Mesenchymal stem cell (in vitro differentiated cells and primary cell): ENCODE measurements at regions not wholly inside any gene's neighbourhood (a gene's known extent, or its start where the extent isn't known, plus 50 kb on each side); places are given as distances from the start of the nearest gene placed in this dataset.

ENCODE experiments used
- DNase-seq: peaks from one replicate; pipeline ENCODE4 v3.0.0-alpha.2; 2013
- H2AFZ ChIP-seq: one replicate; pipeline ENCODE4 v1.6.1; 2013; ENCODE audit warnings: low read depth, mild to moderate bottlenecking, control low read depth, inconsistent platforms, low read length, moderate library complexity
- H2AK5ac ChIP-seq: 2 replicates; pipeline ENCODE4 v1.6.1; 2013; ENCODE audit warnings: low read length, moderate library complexity, mild to moderate bottlenecking, inconsistent platforms; ENCODE audit not compliant: severe bottlenecking
- H2BK120ac ChIP-seq: one replicate; pipeline ENCODE4 v1.6.1; 2013; ENCODE audit warnings: low read depth, mild to moderate bottlenecking, inconsistent platforms, low read length, moderate library complexity
- H2BK12ac ChIP-seq, 2 experiments: one replicate each; pipeline ENCODE4 v1.6.1; 2013; ENCODE audit warnings: inconsistent platforms in 2 of 2, low read length in 2 of 2, mild to moderate bottlenecking in 2 of 2, moderate library complexity in 2 of 2, control low read depth in 1 of 2
- H2BK15ac ChIP-seq: one replicate; pipeline ENCODE4 v1.6.1; 2013; ENCODE audit warnings: mild to moderate bottlenecking, low read depth, inconsistent platforms; ENCODE audit not compliant: poor library complexity, severe bottlenecking
- H2BK5ac ChIP-seq: 2 replicates; pipeline ENCODE4 v1.6.1; 2013; ENCODE audit warnings: low read depth, mild to moderate bottlenecking, low read length, control low read depth, inconsistent platforms; ENCODE audit not compliant: poor library complexity, severe bottlenecking
- H3K14ac ChIP-seq, 2 experiments: one replicate each; pipeline ENCODE4 v1.6.1; 2013; ENCODE audit warnings: inconsistent platforms in 2 of 2, low read length in 2 of 2, control low read depth in 1 of 2, mild to moderate bottlenecking in 1 of 2, moderate library complexity in 1 of 2
- H3K18ac ChIP-seq, 2 experiments: one replicate each; pipeline ENCODE4 v1.6.1; 2013; ENCODE audit warnings: inconsistent platforms in 2 of 2, low read length in 2 of 2, control low read depth in 1 of 2, low read depth in 1 of 2, mild to moderate bottlenecking in 1 of 2
- H3K23ac ChIP-seq, 2 experiments: one replicate each; pipeline ENCODE4 v1.6.1; 2013; ENCODE audit warnings: inconsistent platforms in 2 of 2, low read length in 2 of 2, mild to moderate bottlenecking in 2 of 2, moderate library complexity in 2 of 2, control low read depth in 1 of 2
- H3K27ac ChIP-seq: 2 replicates; pipeline ENCODE4 v1.5.1; 2013; ENCODE audit warnings: mild to moderate bottlenecking, moderate library complexity, low read length, control low read depth, inconsistent platforms; ENCODE audit not compliant: poor library complexity, severe bottlenecking
- H3K27me3 ChIP-seq, 2 experiments: 2 replicates each; pipeline versions ENCODE4 v1.6.1 to v1.7.0; 2013; ENCODE audit warnings: low read length in 2 of 2, mild to moderate bottlenecking in 2 of 2, moderate library complexity in 2 of 2, control low read depth in 1 of 2, inconsistent platforms in 1 of 2; ENCODE audit not compliant: control insufficient read depth in 1 of 2, insufficient read depth in 1 of 2
- H3K36me3 ChIP-seq, 2 experiments: 2 replicates each; pipeline versions ENCODE4 v1.6.1 to v1.7.0; 2013; ENCODE audit warnings: low read length in 2 of 2, control low read depth in 1 of 2, inconsistent platforms in 1 of 2, low read depth in 1 of 2, mild to moderate bottlenecking in 1 of 2; ENCODE audit not compliant: insufficient read depth in 2 of 2, control insufficient read depth in 1 of 2
- H3K4ac ChIP-seq, 2 experiments: one replicate each; pipeline ENCODE4 v1.6.1; 2013; ENCODE audit warnings: inconsistent platforms in 2 of 2, low read length in 2 of 2, mild to moderate bottlenecking in 2 of 2, moderate library complexity in 2 of 2, control low read depth in 1 of 2, low read depth in 1 of 2
- H3K4me1 ChIP-seq: 2 replicates; pipeline ENCODE4 v1.6.1; 2013; ENCODE audit warnings: low read depth, low read length, control low read depth; ENCODE audit not compliant: control insufficient read depth, insufficient read depth
- H3K4me2 ChIP-seq: 2 replicates; pipeline ENCODE4 v1.6.1; 2013; ENCODE audit warnings: low read length, mild to moderate bottlenecking, inconsistent platforms; ENCODE audit not compliant: poor library complexity, severe bottlenecking
- H3K4me3 ChIP-seq, 2 experiments: 2 replicates each; pipeline versions ENCODE4 v1.5.1 to v1.7.0; 2013; ENCODE audit warnings: low read length in 2 of 2, mild to moderate bottlenecking in 2 of 2, control low read depth in 1 of 2, low read depth in 1 of 2; ENCODE audit not compliant: insufficient read depth in 1 of 2
- H3K79me1 ChIP-seq: replicated peaks from 2 replicates; pipeline ENCODE4 v1.6.1; 2013; ENCODE audit warnings: mild to moderate bottlenecking, control low read depth, low read length, inconsistent platforms; ENCODE audit not compliant: poor library complexity, severe bottlenecking
- H3K9ac ChIP-seq: 2 replicates; pipeline ENCODE4 v1.7.0; 2013; ENCODE audit warnings: mild to moderate bottlenecking, low read length, moderate library complexity
- H3K9me3 ChIP-seq: 2 replicates; pipeline ENCODE4 v1.7.0; 2013; ENCODE audit warnings: mild to moderate bottlenecking, low read length; ENCODE audit not compliant: control insufficient read depth
- H4K8ac ChIP-seq: one replicate; pipeline ENCODE4 v1.6.1; 2013; ENCODE audit warnings: inconsistent platforms, mild to moderate bottlenecking, low read length, moderate library complexity
- H4K91ac ChIP-seq: one replicate; pipeline ENCODE4 v1.6.1; 2013; ENCODE audit warnings: mild to moderate bottlenecking, low read length, inconsistent platforms
- WGBS: methylation state at CpG from one replicate; pipeline ENCODE4 v1.1.7; 2013; ENCODE audit warnings: mixed read lengths; 5-methylcytosine and 5-hydroxymethylcytosine counted together

GRCh38 chr15:73803806-73804205 is 50.7 kb upstream of the INSYN1 start:
- no peak overlapping the region for H3K4me2 ChIP-seq
- H3K9ac ChIP-seq, result no peak overlapping the region
- no peak overlapping the region for H3K4ac ChIP-seq
- no peak overlapping the region for H2BK120ac ChIP-seq
- peaks cover 26 to 41% of the 10 kb centered on the region in 2 experiments for H3K27me3 ChIP-seq
- H3K36me3 ChIP-seq, result no peaks in the 10 kb centered on the region
- no peaks in the 10 kb centered on the region for H3K9me3 ChIP-seq
- no peak overlapping the region for H2BK5ac ChIP-seq
- no peak overlapping the region for H3K18ac ChIP-seq
- H2AFZ ChIP-seq, result no peak overlapping the region
- peaks cover 21% of the 10 kb centered on the region for H3K4me1 ChIP-seq
- no peak overlapping the region for H3K4me3 ChIP-seq
- no peak overlapping the region for H4K91ac ChIP-seq
- no peaks in the 10 kb centered on the region for H3K79me1 ChIP-seq
- H2BK15ac ChIP-seq, result no peak overlapping the region
- no peak overlapping the region for H2AK5ac ChIP-seq
- H3K14ac ChIP-seq, result no peak overlapping the region
- no peak overlapping the region for H3K23ac ChIP-seq
- 91% methylated on average over 2 of the region's 2 CpGs for WGBS
- DNase-seq, result no peak
- H3K27ac ChIP-seq, result no peak overlapping the region
- no peak overlapping the region for H4K8ac ChIP-seq
- H2BK12ac ChIP-seq, result no peak overlapping the region

GRCh38 chr15:73805504-73806089 is 52.4 kb upstream of the INSYN1 start:
- over 99% methylated on average over 9 of the region's 9 CpGs for WGBS
- no peak overlapping the region for H3K4me3 ChIP-seq
- no peak overlapping the region for H3K27ac ChIP-seq
- peaks cover 40 to 58% of the 10 kb centered on the region in 2 experiments for H3K27me3 ChIP-seq
- no peaks in the 10 kb centered on the region for H3K79me1 ChIP-seq
- no peak overlapping the region for H2AFZ ChIP-seq
- no peak overlapping the region for H2BK15ac ChIP-seq
- H3K4ac ChIP-seq, result no peak overlapping the region
- H3K23ac ChIP-seq, result no peak overlapping the region
- H4K8ac ChIP-seq, result no peak overlapping the region
- peak overlapping the region in 1 of 2 experiments; percentile 26 for H3K14ac ChIP-seq
- H2BK5ac ChIP-seq, result no peak overlapping the region
- no peak overlapping the region for H4K91ac ChIP-seq
- H3K4me1 ChIP-seq, result peaks cover 11% of the 10 kb centered on the region
- DNase-seq, result no peak
- no peak overlapping the region for H3K18ac ChIP-seq
- no peak overlapping the region for H2BK120ac ChIP-seq
- H3K9me3 ChIP-seq, result no peaks in the 10 kb centered on the region
- H3K36me3 ChIP-seq, result no peaks in the 10 kb centered on the region
- no peak overlapping the region for H3K4me2 ChIP-seq
- H3K9ac ChIP-seq, result no peak overlapping the region
- no peak overlapping the region for H2AK5ac ChIP-seq
- no peak overlapping the region for H2BK12ac ChIP-seq

GRCh38 chr15:73806698-73807483 is 53.7 kb upstream of the INSYN1 start:
- Histone ChIP-seq H2BK15ac (no peak overlapping the region), H3K18ac (no peak overlapping the region), H3K27me3 (peaks cover 44 to 61% of the 10 kb centered on the region in 2 experiments), H3K4me3 (no peak overlapping the region), H4K91ac (no peak overlapping the region), H3K9ac (no peak overlapping the region), H3K23ac (no peak overlapping the region), H2AK5ac (no peak overlapping the region), H3K36me3 (no peaks in the 10 kb centered on the region), H2BK12ac (no peak overlapping the region), H3K79me1 (no peaks in the 10 kb centered on the region), H2BK5ac (no peak overlapping the region), H3K4ac (no peak overlapping the region), H3K4me1 (peaks cover 4% of the 10 kb centered on the region), H3K9me3 (no peaks in the 10 kb centered on the region), H4K8ac (no peak overlapping the region), H3K4me2 (no peak overlapping the region), H3K14ac (no peak overlapping the region), H2BK120ac (no peak overlapping the region), H2AFZ (no peak overlapping the region), H3K27ac (no peak overlapping the region)
- WGBS, result 77% methylated on average over 11 of the region's 12 CpGs
- DNase-seq, result no peak

GRCh38 chr15:73807865-73808264 is 54.7 kb upstream of the INSYN1 start:
- Histone ChIP-seq H3K36me3 (no peaks in the 10 kb centered on the region), H2BK15ac (no peak overlapping the region), H3K23ac (no peak overlapping the region), H4K91ac (no peak overlapping the region), H3K9ac (no peak overlapping the region), H3K4ac (no peak overlapping the region), H3K79me1 (no peaks in the 10 kb centered on the region), H3K9me3 (no peaks in the 10 kb centered on the region), H3K27ac (no peak overlapping the region), H2BK5ac (no peak overlapping the region), H2AK5ac (no peak overlapping the region), H4K8ac (no peak overlapping the region), H3K27me3 (peaks cover 52 to 70% of the 10 kb centered on the region in 2 experiments), H2AFZ (no peak overlapping the region), H3K4me1 (peaks cover 4% of the 10 kb centered on the region), H3K14ac (no peak overlapping the region), H2BK12ac (no peak overlapping the region), H3K4me3 (no peak overlapping the region), H3K4me2 (no peak overlapping the region), H3K18ac (no peak overlapping the region), H2BK120ac (no peak overlapping the region)
- DNase-seq, result no peak
- WGBS, result 72% methylated on average over 4 of the region's 4 CpGs
